ENCODE measurements at regions not wholly inside any gene's neighbourhood (a gene's known extent, or its start where the extent isn't known, plus 50 kb on each side); places are given as distances from the start of the nearest gene placed in this dataset.
"Not testable (repeated sequence)": the region's sequence is repeated elsewhere in the genome, so short reads cannot be mapped to it uniquely, and the experiment has no call there.

GRCh38 chr7:67496589-67496988 is 500.0 kb downstream of the TYW1 start:
- H3K36me3 ChIP-seq = no peaks in the 10 kb centered on the region
- no peak overlapping the region for H3K4me3 ChIP-seq
- TF ChIP-seq CTCF (IDR thresholded peaks at IDR 0.05) = no peak
- intact Hi-C loops (cut with DNase I) = no loop called here
- no peak overlapping the region for H3K9ac ChIP-seq (ENCODE audit: low read depth in 2 of 2, low read length in 2 of 2)
- no peak for DNase-seq
- H3K27me3 ChIP-seq = no peaks in the 10 kb centered on the region
- H3K27ac ChIP-seq = no peak overlapping the region
- no peaks in the 10 kb centered on the region for H3K9me3 ChIP-seq
- no peaks in the 10 kb centered on the region for H3K4me1 ChIP-seq

- H3K36me3 ChIP-seq, H3K27ac ChIP-seq: not testable (repeated sequence)
These were observed 501.3 kb downstream of the TYW1 start for GRCh38 chr7:67497914-67498313.

GRCh38 chr7:67502929-67503328 is 506.3 kb downstream of the TYW1 start:
- no peak overlapping the region for H3K4me3 ChIP-seq
- H3K9ac ChIP-seq (ENCODE audit: low read depth in 2 of 2, low read length in 2 of 2) = no peak overlapping the region
- H3K9me3 ChIP-seq = no peaks in the 10 kb centered on the region
- no peaks in the 10 kb centered on the region for H3K4me1 ChIP-seq
- intact Hi-C loops (cut with DNase I) = no loop called here
- H3K36me3 ChIP-seq = no peaks in the 10 kb centered on the region
- H3K27ac ChIP-seq = no peak overlapping the region
- TF ChIP-seq CTCF (IDR thresholded peaks at IDR 0.05) = no peak
- no peak for DNase-seq
- H3K27me3 ChIP-seq = no peaks in the 10 kb centered on the region

More at GRCh38 chr7:67497914-67498313, 501.3 kb downstream of the TYW1 start:
- DNase-seq; H3K4me3 ChIP-seq; H3K9me3 ChIP-seq; H3K9ac ChIP-seq (ENCODE audit: low read depth in 2 of 2, low read length in 2 of 2); H3K4me1 ChIP-seq; H3K27me3 ChIP-seq; intact Hi-C loops (cut with DNase I): not testable (repeated sequence)

GRCh38 chr7:67505449-67505848 is 508.8 kb downstream of the TYW1 start:
- Histone ChIP-seq H3K4me1 (no peaks in the 10 kb centered on the region), H3K27me3 (no peaks in the 10 kb centered on the region), H3K27ac (no peak overlapping the region), H3K9ac (ENCODE audit: low read depth in 2 of 2, low read length in 2 of 2) (no peak overlapping the region), H3K4me3 (no peak overlapping the region), H3K36me3 (no peaks in the 10 kb centered on the region), H3K9me3 (no peaks in the 10 kb centered on the region)
- no peak for TF ChIP-seq CTCF (IDR thresholded peaks at IDR 0.05)
- DNase-seq = no peak
- intact Hi-C loops (cut with DNase I) = no loop called here

GRCh38 chr7:67512481-67512880 is 515.8 kb downstream of the TYW1 start:
- no peak for TF ChIP-seq CTCF (IDR thresholded peaks at IDR 0.05)
- no peak for DNase-seq
- H3K27me3 ChIP-seq = no peaks in the 10 kb centered on the region
- H3K4me3 ChIP-seq = no peak overlapping the region
- H3K9me3 ChIP-seq = no peaks in the 10 kb centered on the region
- H3K4me1 ChIP-seq = no peaks in the 10 kb centered on the region
- no peaks in the 10 kb centered on the region for H3K36me3 ChIP-seq
- intact Hi-C loops (cut with DNase I) = no loop called here
- H3K27ac ChIP-seq = no peak overlapping the region
- H3K9ac ChIP-seq (ENCODE audit: low read depth in 2 of 2, low read length in 2 of 2) = no peak overlapping the region

GRCh38 chr7:67518580-67518979 is 521.9 kb downstream of the TYW1 start:
- intact Hi-C loops (cut with DNase I) = no loop called here
- Histone ChIP-seq H3K27me3 (no peaks in the 10 kb centered on the region), H3K9ac (ENCODE audit: low read depth in 2 of 2, low read length in 2 of 2) (no peak overlapping the region), H3K4me1 (no peaks in the 10 kb centered on the region), H3K36me3 (no peaks in the 10 kb centered on the region), H3K27ac (no peak overlapping the region), H3K9me3 (no peaks in the 10 kb centered on the region), H3K4me3 (no peak overlapping the region)
- TF ChIP-seq CTCF (IDR thresholded peaks at IDR 0.05) = no peak
- DNase-seq = no peak

Data from colonic mucosa (tissue), 4 donors.